K562 (cell line): ENCODE measurements at regions not wholly inside any gene's neighbourhood (a gene's known extent, or its start where the extent isn't known, plus 50 kb on each side); places are given as distances from the start of the nearest gene placed in this dataset.
A peak's percentile ranks its signal among the peaks of the same experiment; 100 is the strongest.

Source experiments
- ATAC-seq: fragments of 200-7000 bp; cut with Tn5 transposase; 3 replicates; pipeline ENCODE4 v1.9.1; 2020; ENCODE audit warnings: moderate library complexity
- BruUV-seq: library from RNA; stranded (reverse); fragments of 400-500 nt; replicated peaks from 2 replicates; lab custom pipeline; 2021; lab: Mats Ljungman, UMichigan
- CTCF ChIA-PET: fragments of 300-600 bp; formaldehyde crosslinking; extraction: SDS; loops from one replicate; lab custom pipeline; 2021; ENCODE audit warnings: low intra/inter-chr PET ratio; lab: Yijun Ruan, JAX
- POLR2A ChIA-PET: fragments of 300-600, 350-650 bp; sonication (Branson Sonifier 250); formaldehyde crosslinking; extraction: SDS; loops from one replicate; lab custom pipeline; 2021; ENCODE audit warnings: antibody characterized with exemption, inconsistent platforms; lab: Yijun Ruan, JAX
- DNase-seq, 4 experiments: peaks; one replicate each; pipeline versions ENCODE4 v3.0.0 to v3.0.0-alpha.2; 2011 to 2018; ENCODE audit warnings: low spot score in 3 of 4, mixed read lengths in 3 of 4; ENCODE audit errors: extremely low read depth in 1 of 4
- FAIRE-seq: peaks from 2 replicates; lab custom pipeline; 2011; peaks lifted over from hg19 to GRCh38; lab: Jason Lieb, UNC
- H2AFZ ChIP-seq: 2 replicates; pipeline ENCODE4 v1.6.0; 2011; ENCODE audit warnings: low read depth, low read length, control low read depth, inconsistent platforms
- H3K27ac ChIP-seq: fragments of 200-600 bp; 3 replicates; pipeline ENCODE4 v1.8.0; 2011; ENCODE audit warnings: low read depth, mild to moderate bottlenecking, control low read depth, inconsistent platforms, low read length, moderate library complexity, mixed read lengths; ENCODE audit errors: extremely low read depth
- H3K27me3 ChIP-seq, 2 experiments: fragments of 300-600 bp in 1 of 2; 2 replicates in 1 of 2; 3 replicates in 1 of 2; pipeline versions ENCODE4 v1.6.0 to v1.8.0; 2011; ENCODE audit warnings: inconsistent platforms in 2 of 2, low read length in 2 of 2, mild to moderate bottlenecking in 1 of 2, mixed read lengths in 1 of 2, moderate library complexity in 1 of 2; ENCODE audit not compliant: control insufficient read depth in 2 of 2, insufficient read depth in 2 of 2
- H3K36me3 ChIP-seq: fragments of 300-600 bp; 3 replicates; pipeline ENCODE4 v1.8.0; 2011; ENCODE audit warnings: mild to moderate bottlenecking, low read length, inconsistent platforms; ENCODE audit not compliant: control insufficient read depth, insufficient read depth
- H3K4me1 ChIP-seq, 2 experiments: fragments of 200-600 bp in 1 of 2; replicated peaks in 1 of 2; 2 replicates in 1 of 2; 3 replicates in 1 of 2; pipeline versions ENCODE4 v1.5.1 to v1.8.0; 2011; ENCODE audit warnings: inconsistent platforms in 2 of 2, low read length in 2 of 2, mild to moderate bottlenecking in 1 of 2, mixed read lengths in 1 of 2, moderate library complexity in 1 of 2; ENCODE audit not compliant: control insufficient read depth in 2 of 2, insufficient read depth in 2 of 2
- H3K4me2 ChIP-seq: 2 replicates; pipeline ENCODE4 v1.6.1; 2011; ENCODE audit warnings: low read length, control low read depth, inconsistent platforms, mixed read lengths; ENCODE audit not compliant: insufficient read depth
- H3K4me3 ChIP-seq: fragments of 200-600 bp; sonication (generic), shearing (Covaris generic); 2 replicates; pipeline ENCODE4 v1.5.1; 2016; ENCODE audit warnings: control low read depth, inconsistent platforms
- H3K79me2 ChIP-seq: fragments of 200-600 bp; 3 replicates; pipeline ENCODE4 v1.8.0; 2011; ENCODE audit warnings: low read length, inconsistent platforms; ENCODE audit not compliant: control insufficient read depth, insufficient read depth
- H3K9ac ChIP-seq, 2 experiments: 2 replicates each; pipeline versions ENCODE4 v1.6.0 to v1.6.1; 2011; ENCODE audit warnings: low read depth in 2 of 2, low read length in 2 of 2, control low read depth in 1 of 2, inconsistent platforms in 1 of 2, mild to moderate bottlenecking in 1 of 2, mixed read lengths in 1 of 2; ENCODE audit not compliant: insufficient read depth in 1 of 2
- H3K9me1 ChIP-seq: one replicate; pipeline ENCODE4 v1.6.0; 2011; ENCODE audit warnings: inconsistent platforms, mild to moderate bottlenecking, low read length, moderate library complexity; ENCODE audit not compliant: control insufficient read depth, insufficient read depth
- H3K9me3 ChIP-seq: replicated peaks from 2 replicates; pipeline ENCODE4 v1.5.1; 2011; ENCODE audit warnings: low read depth, low read length, inconsistent platforms; ENCODE audit not compliant: control insufficient read depth, insufficient read depth
- H4K20me1 ChIP-seq: replicated peaks from 2 replicates; pipeline ENCODE4 v1.6.1; 2011; ENCODE audit warnings: low read length, inconsistent platforms, mixed read lengths; ENCODE audit not compliant: control insufficient read depth, insufficient read depth
- CBFA2T2 ChIP-seq: fragments of 450-650 bp; conservative IDR thresholded peaks from 2 replicates; pipeline ENCODE4 v1.6.1; 2017; ENCODE audit warnings: mild to moderate bottlenecking
- EWSR1 ChIP-seq: fragments of 450-650 bp; IDR thresholded peaks from 2 replicates; pipeline ENCODE4 v1.6.1; 2018; ENCODE audit warnings: borderline replicate concordance, mild to moderate bottlenecking, low read depth, moderate library complexity; ENCODE audit not compliant: partially characterized antibody
- SMARCA5 ChIP-seq: fragments of 450-650 bp; IDR thresholded peaks from 2 replicates; pipeline ENCODE4 v1.6.1; 2016
- SRSF1 ChIP-seq: fragments of 200-400 bp; formaldehyde crosslinking; IDR thresholded peaks from 2 replicates; pipeline ENCODE4 v1.6.1; 2017; ENCODE audit warnings: mild to moderate bottlenecking, low read depth, low read length, moderate library complexity
- TRIM24 ChIP-seq, 2 experiments: fragments of 450-650 bp; IDR thresholded peaks; 2 replicates each; pipeline ENCODE4 v1.6.1; 2016
- ZNF507 ChIP-seq: conservative IDR thresholded peaks from 2 replicates; pipeline ENCODE4 v1.6.1; 2017; ENCODE audit warnings: missing genetic modification characterization, missing compliant biosample characterization
- WGBS: fragments of 100-300 bp; shearing (Covaris generic); methylation state at CpG from one replicate; pipeline ENCODE4 v1.1.6; 2016; ENCODE audit warnings: low coverage, mixed read lengths; ENCODE audit not compliant: insufficient coverage; ENCODE audit errors: missing lambda C conversion rate; 5-methylcytosine and 5-hydroxymethylcytosine counted together
- in situ Hi-C: fragments of 300-500 bp; cut with MboI; formaldehyde crosslinking; loops from 4 replicates; pipeline ENCODE4 v1.15.0; 2018; ENCODE audit warnings: inconsistent platforms, mixed read lengths
- intact Hi-C: fragments of 100-400 bp; cut with micrococcal nuclease; formaldehyde crosslinking; loops from 2 replicates; pipeline ENCODE4 v1.14.2; 2022
- TF ChIP-seq, protein P1 (sequence below): fragments of 250-450 bp; sonication (Bioruptor Pico); IDR thresholded peaks from 2 replicates; pipeline ENCODE4 v1.4.0; 2020
- TF ChIP-seq, protein P2 (sequence below): sonication (generic); formaldehyde crosslinking; IDR thresholded peaks from 2 replicates; pipeline ENCODE4 v1.8.0; 2022; ENCODE audit warnings: mild to moderate bottlenecking, missing genetic modification reagents

DNA sequence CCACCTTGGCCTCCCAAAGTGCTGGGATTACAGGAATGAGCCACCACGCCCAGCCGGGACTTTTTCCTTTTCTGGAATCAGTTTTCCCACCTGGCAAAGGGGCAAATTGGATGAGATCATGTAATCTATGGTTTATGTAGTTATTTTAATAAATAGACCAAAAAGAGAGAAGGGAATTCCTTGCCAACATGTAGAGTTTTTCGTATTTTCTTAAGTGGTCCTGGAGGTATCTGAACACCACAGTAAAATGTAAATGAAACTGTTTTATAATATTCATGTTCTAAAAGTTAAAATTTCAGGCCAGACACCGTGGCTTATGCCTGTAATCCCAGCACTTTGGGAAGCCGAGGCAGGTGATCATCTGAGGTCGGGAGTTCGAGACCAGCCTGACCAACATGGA is 185.1 kb upstream of the ZNF217 start:
- intact Hi-C loops: no loop called here
- H3K79me2 ChIP-seq: no peaks in the 10 kb centered on the region
- H3K9ac ChIP-seq: no peak overlapping the region
- POLR2A ChIA-PET: interaction anchor here (1.2 kb wide), 1 partner anchor 10 kb away, joined by 3 read pairs; no protein-coding TSS in a partner anchor
- no peaks in the 10 kb centered on the region for H3K36me3 ChIP-seq
- no peak for FAIRE-seq
- no peaks in the 10 kb centered on the region for H4K20me1 ChIP-seq
- CTCF ChIA-PET: no interaction called here
- no peak for DNase-seq
- in situ Hi-C loops: no loop called here
- H3K9me1 ChIP-seq: no peaks in the 10 kb centered on the region
- no peak overlapping the region for H3K27ac ChIP-seq
- BruUV-seq: no TSS peak
- 58% methylated on average over 7 of the region's 7 CpGs for WGBS
- no peak for ATAC-seq
- H3K9me3 ChIP-seq: no peaks in the 10 kb centered on the region
- H3K4me2 ChIP-seq: no peak overlapping the region
- no peak overlapping the region for H2AFZ ChIP-seq
- H3K4me3 ChIP-seq: no peak overlapping the region
- no peaks in the 10 kb centered on the region for H3K27me3 ChIP-seq
- TF ChIP-seq, protein P1, sequence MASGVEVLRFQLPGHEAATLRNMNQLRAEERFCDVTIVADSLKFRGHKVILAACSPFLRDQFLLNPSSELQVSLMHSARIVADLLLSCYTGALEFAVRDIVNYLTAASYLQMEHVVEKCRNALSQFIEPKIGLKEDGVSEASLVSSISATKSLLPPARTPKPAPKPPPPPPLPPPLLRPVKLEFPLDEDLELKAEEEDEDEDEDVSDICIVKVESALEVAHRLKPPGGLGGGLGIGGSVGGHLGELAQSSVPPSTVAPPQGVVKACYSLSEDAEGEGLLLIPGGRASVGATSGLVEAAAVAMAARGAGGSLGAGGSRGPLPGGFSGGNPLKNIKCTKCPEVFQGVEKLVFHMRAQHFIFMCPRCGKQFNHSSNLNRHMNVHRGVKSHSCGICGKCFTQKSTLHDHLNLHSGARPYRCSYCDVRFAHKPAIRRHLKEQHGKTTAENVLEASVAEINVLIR (CRISPR knock-in tag): no peak
- TF ChIP-seq SMARCA5 (no peak), ZNF507 (no peak), CBFA2T2 (no peak), TRIM24 (IDR thresholded peaks at IDR 0.05) (no peak), SRSF1 (no peak), EWSR1 (peak; percentile 21)
- TF ChIP-seq, protein P2, sequence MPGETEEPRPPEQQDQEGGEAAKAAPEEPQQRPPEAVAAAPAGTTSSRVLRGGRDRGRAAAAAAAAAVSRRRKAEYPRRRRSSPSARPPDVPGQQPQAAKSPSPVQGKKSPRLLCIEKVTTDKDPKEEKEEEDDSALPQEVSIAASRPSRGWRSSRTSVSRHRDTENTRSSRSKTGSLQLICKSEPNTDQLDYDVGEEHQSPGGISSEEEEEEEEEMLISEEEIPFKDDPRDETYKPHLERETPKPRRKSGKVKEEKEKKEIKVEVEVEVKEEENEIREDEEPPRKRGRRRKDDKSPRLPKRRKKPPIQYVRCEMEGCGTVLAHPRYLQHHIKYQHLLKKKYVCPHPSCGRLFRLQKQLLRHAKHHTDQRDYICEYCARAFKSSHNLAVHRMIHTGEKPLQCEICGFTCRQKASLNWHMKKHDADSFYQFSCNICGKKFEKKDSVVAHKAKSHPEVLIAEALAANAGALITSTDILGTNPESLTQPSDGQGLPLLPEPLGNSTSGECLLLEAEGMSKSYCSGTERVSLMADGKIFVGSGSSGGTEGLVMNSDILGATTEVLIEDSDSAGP: no peak
- H3K4me1 ChIP-seq: peaks cover 0 to 3% of the 10 kb centered on the region in 2 experiments; a peak in 1 of 5 replicates
